ENCODE measurements at regions not wholly inside any gene's neighbourhood (a gene's known extent, or its start where the extent isn't known, plus 50 kb on each side); places are given as distances from the start of the nearest gene placed in this dataset.

GRCh38 chr1:185495007-185495406, 178.0 kb upstream of the IVNS1ABP start:
- intact Hi-C loops (cut with micrococcal nuclease; ENCODE audit: unreplicated experiment) = no loop called here
- Histone ChIP-seq H3K4me3 (replicated peaks in 1 of 3; ENCODE audit: insufficient read depth in 1 of 3, low read depth in 2 of 3, low read length in 3 of 3) (no peak overlapping the region), H3K4me1 (ENCODE audit: insufficient read depth, low read length) (no peaks in the 10 kb centered on the region), H3K4me2 (ENCODE audit: low read depth, low read length) (no peak overlapping the region), H3K27me3 (ENCODE audit: control insufficient read depth in 1 of 2, insufficient read depth in 2 of 2, low read length in 2 of 2) (no peaks in the 10 kb centered on the region; a peak in 1 of 5 replicates), H4K20me1 (ENCODE audit: insufficient read depth, low read length) (no peaks in the 10 kb centered on the region), H3K9me3 (ENCODE audit: low read length) (no peaks in the 10 kb centered on the region), H2AFZ (ENCODE audit: low read length) (no peak overlapping the region), H3K36me3 (replicated peaks in 1 of 2; ENCODE audit: control insufficient read depth in 1 of 2, insufficient read depth in 2 of 2, low read length in 2 of 2) (no peaks in the 10 kb centered on the region), H3K9ac (ENCODE audit: insufficient read depth, low read depth, low read length) (no peak overlapping the region), H3K27ac (ENCODE audit: extremely low read length, insufficient read depth, low read length) (no peak overlapping the region), H3K79me2 (ENCODE audit: insufficient read depth, low read length) (no peaks in the 10 kb centered on the region)
- ChIA-PET CTCF (ENCODE audit: low intra/inter-chr PET ratio, low total read pairs) (no interaction called here), POLR2A (no interaction called here)
- no TSS peak for BruUV-seq (replicated peaks)
- DNase-seq (ENCODE audit: low spot score) (no peak), ATAC-seq (no peak), FAIRE-seq (no peak)
- in situ Hi-C loops (cut with HindIII; ENCODE audit: extremely low pct_ligation_motif_present, low pct_unique_long_range_greater_than_20kb) = no loop called here
- TF ChIP-seq ZNF331 (CRISPR knock-in tag; IDR thresholded peaks at IDR 0.05) = no peak
- TF ChIP-seq NFE2L2 (IDR thresholded peaks at IDR 0.05; ENCODE audit: low read length) = no peak
- TF ChIP-seq NFYB (CRISPR knock-in tag; IDR thresholded peaks at IDR 0.05) = no peak
- no peak for TF ChIP-seq PHF5A (CRISPR knock-in tag; IDR thresholded peaks at IDR 0.05; ENCODE audit: low read depth, unreplicated experiment)
- TF ChIP-seq, protein P1, sequence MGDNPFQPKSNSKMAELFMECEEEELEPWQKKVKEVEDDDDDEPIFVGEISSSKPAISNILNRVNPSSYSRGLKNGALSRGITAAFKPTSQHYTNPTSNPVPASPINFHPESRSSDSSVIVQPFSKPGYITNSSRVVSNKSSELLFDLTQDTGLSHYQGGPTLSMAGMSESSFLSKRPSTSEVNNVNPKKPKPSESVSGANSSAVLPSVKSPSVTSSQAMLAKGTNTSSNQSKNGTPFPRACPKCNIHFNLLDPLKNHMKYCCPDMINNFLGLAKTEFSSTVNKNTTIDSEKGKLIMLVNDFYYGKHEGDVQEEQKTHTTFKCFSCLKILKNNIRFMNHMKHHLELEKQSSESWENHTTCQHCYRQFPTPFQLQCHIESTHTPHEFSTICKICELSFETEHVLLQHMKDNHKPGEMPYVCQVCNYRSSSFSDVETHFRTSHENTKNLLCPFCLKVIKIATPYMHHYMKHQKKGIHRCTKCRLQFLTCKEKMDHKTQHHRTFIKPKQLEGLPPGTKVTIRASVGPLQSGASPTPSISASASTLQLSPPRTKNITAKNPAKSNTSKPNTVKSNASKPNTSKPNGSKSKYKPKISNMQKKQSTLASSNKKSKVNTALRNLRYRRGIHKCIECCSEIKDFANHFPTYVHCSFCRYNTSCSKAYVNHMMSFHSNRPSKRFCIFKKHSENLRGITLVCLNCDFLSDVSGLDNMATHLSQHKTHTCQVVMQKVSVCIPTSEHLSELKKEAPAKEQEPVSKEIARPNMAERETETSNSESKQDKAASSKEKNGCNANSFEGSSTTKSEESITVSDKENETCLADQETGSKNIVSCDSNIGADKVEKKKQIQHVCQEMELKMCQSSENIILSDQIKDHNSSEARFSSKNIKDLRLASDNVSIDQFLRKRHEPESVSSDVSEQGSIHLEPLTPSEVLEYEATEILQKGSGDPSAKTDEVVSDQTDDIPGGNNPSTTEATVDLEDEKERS (CRISPR knock-in tag; IDR thresholded peaks at IDR 0.05) = no peak
- no peak for TF ChIP-seq ZNF407 (CRISPR knock-in tag; IDR thresholded peaks at IDR 0.05; ENCODE audit: not compliant biosample characterization)
- TF ChIP-seq ERF (CRISPR knock-in tag; IDR thresholded peaks at IDR 0.05) = no peak
- TF ChIP-seq, protein P2, sequence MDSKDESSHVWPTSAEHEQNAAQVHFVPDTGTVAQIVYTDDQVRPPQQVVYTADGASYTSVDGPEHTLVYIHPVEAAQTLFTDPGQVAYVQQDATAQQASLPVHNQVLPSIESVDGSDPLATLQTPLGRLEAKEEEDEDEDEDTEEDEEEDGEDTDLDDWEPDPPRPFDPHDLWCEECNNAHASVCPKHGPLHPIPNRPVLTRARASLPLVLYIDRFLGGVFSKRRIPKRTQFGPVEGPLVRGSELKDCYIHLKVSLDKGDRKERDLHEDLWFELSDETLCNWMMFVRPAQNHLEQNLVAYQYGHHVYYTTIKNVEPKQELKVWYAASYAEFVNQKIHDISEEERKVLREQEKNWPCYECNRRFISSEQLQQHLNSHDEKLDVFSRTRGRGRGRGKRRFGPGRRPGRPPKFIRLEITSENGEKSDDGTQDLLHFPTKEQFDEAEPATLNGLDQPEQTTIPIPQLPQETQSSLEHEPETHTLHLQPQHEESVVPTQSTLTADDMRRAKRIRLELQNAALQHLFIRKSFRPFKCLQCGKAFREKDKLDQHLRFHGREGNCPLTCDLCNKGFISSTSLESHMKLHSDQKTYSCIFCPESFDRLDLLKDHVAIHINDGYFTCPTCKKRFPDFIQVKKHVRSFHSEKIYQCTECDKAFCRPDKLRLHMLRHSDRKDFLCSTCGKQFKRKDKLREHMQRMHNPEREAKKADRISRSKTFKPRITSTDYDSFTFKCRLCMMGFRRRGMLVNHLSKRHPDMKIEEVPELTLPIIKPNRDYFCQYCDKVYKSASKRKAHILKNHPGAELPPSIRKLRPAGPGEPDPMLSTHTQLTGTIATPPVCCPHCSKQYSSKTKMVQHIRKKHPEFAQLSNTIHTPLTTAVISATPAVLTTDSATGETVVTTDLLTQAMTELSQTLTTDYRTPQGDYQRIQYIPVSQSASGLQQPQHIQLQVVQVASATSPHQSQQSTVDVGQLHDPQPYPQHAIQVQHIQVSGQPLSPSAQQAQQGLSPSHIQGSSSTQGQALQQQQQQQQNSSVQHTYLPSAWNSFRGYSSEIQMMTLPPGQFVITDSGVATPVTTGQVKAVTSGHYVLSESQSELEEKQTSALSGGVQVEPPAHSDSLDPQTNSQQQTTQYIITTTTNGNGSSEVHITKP (CRISPR knock-in tag; IDR thresholded peaks at IDR 0.05; ENCODE audit: low read depth) = no peak
- TF ChIP-seq ZNF205 (CRISPR knock-in tag; IDR thresholded peaks at IDR 0.05) = no peak
